ENCODE measurements at regions not wholly inside any gene's neighbourhood (a gene's known extent, or its start where the extent isn't known, plus 50 kb on each side); places are given as distances from the start of the nearest gene placed in this dataset.

DNA sequence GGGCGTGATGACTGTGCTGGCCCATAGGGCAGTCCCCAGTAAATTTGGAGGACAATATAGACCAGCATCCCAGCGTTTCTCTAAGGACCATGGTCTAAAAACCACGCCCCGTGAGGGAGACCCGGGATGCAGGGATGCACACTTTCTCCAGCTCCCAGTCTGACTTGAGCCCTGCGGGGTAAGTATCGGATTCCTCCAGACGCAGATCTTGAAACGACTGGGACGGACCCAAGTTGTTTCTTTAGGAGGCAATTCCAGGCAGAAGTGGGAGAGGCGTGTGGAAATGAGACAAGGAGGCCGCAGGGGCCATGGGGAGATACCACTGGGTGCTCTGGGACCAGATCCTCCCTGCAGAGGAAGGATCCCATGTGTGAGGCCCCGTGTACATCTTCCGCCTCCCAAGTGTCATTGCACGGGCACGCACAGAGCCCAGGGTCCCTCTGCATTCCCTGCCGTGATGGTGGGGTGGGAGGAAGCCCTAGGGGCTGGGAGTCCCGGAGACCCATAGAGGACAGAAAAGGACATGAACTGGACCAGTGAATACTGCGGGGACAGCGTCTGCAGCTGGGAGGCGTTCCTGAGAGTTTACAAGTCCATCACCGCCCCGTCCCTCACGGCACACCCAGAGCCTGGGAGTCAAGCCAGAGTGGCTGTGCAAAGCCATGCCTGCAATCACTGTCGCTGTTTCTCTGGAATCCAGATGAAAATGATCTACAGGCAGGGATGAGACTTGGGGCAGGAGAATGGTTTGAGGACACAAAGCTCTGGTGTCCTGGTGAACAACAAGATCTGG lies 522.9 kb downstream of the CDH26 start:
- no peaks in the 10 kb centered on the region for H3K27me3 ChIP-seq
- H3K36me3 ChIP-seq: no peaks in the 10 kb centered on the region
- no peaks in the 10 kb centered on the region for H3K9me3 ChIP-seq
- TF ChIP-seq, protein P1, sequence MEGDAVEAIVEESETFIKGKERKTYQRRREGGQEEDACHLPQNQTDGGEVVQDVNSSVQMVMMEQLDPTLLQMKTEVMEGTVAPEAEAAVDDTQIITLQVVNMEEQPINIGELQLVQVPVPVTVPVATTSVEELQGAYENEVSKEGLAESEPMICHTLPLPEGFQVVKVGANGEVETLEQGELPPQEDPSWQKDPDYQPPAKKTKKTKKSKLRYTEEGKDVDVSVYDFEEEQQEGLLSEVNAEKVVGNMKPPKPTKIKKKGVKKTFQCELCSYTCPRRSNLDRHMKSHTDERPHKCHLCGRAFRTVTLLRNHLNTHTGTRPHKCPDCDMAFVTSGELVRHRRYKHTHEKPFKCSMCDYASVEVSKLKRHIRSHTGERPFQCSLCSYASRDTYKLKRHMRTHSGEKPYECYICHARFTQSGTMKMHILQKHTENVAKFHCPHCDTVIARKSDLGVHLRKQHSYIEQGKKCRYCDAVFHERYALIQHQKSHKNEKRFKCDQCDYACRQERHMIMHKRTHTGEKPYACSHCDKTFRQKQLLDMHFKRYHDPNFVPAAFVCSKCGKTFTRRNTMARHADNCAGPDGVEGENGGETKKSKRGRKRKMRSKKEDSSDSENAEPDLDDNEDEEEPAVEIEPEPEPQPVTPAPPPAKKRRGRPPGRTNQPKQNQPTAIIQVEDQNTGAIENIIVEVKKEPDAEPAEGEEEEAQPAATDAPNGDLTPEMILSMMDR (IDR thresholded peaks at IDR 0.05; ENCODE audit: low read depth, low read length): no peak
- no peak overlapping the region for H3K4me3 ChIP-seq (ENCODE audit: low read depth, low read length)
- no peak for DNase-seq
- H3K4me1 ChIP-seq: no peaks in the 10 kb centered on the region

DNA sequence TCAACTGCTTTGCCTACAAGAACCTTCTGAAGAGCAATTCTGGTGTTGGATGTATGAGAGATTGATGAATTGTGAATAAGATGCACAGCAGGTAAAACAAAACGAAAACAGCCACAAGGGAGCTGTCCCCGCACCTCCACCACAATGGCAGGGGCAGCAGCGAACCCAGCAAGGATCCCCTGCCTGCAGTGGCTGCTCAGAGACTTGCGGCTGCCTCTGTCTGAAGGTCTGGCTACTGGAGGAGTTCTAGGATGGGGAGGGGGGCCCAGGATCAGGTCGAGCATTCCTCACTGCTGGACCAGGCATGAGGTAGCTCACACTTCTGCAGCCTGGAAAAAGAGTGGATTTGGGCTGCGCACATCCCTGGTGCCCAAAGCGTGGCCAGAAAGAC lies 523.5 kb downstream of the CDH26 start:
- TF ChIP-seq, protein P1 (IDR thresholded peaks at IDR 0.05; ENCODE audit: low read depth, low read length): no peak
- H3K27me3 ChIP-seq: no peaks in the 10 kb centered on the region

DNA sequence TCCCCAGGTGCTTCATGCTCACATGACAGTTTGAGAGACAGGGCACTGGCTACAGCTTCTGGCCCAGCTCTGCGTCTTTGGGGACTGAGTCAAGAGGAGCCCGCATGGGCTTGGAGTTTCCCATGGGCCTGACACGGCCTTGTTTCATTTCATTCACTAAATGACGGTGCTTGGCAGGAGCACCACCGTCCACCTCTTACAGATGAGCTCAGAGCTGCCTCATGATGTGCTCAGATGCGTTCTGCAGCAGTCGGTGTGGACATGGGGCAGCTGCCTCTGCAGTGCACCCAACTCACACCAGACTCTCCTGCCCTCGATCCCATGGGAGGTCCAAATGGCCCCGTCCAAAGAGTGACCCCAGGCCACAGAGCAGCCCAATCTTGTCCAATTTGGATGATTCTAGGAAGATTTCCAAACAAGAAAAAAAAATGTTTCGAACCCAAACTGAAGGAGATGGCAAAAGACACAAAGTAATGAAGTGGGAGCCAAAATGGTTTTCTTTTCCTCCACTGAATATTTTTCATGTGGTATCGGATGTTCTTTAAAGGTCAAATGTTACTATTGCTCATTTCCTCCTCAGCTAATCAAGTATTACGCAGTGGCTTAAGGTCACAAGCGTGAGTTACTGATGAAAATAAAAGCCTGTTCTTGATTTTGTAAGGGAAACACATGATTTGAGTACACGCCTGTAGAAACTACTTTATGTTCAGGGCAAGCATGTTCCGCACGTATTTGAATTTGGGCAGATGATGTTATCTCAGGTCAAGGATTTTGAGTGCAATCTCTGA lies 524.2 kb downstream of the CDH26 start:
- TF ChIP-seq, protein P1 (IDR thresholded peaks at IDR 0.05; ENCODE audit: low read depth, low read length): no peak
- Histone ChIP-seq H3K36me3 (no peaks in the 10 kb centered on the region), H3K27me3 (no peaks in the 10 kb centered on the region), H3K9me3 (no peaks in the 10 kb centered on the region), H3K4me1 (no peaks in the 10 kb centered on the region), H3K4me3 (ENCODE audit: low read depth, low read length) (no peak overlapping the region)
- DNase-seq: no peak

More for the DNA sequence above, 523.5 kb downstream of the CDH26 start:
- no peaks in the 10 kb centered on the region for H3K36me3 ChIP-seq
- H3K9me3 ChIP-seq: no peaks in the 10 kb centered on the region
- no peak for DNase-seq
- H3K4me3 ChIP-seq (ENCODE audit: low read depth, low read length): no peak overlapping the region
- H3K4me1 ChIP-seq: no peaks in the 10 kb centered on the region

DNA sequence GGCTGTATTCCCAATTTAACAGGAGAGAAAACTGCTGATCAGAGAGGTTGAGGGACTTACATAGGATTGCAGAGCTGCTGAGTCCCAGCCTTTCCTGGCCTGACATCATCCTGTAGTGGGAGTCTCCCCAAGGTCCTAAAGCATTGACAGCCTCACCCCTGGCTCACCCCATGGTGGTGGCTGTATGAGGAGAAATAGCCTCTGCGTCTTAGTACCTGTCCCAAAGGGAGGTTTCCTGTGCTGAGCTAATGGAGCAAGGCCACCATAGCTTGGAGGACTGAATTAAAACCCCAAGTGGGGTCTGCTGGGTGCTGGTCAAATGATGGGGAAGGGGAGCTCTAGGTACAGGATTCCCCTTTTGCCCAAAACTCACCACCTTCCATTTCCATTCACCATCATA lies 525.1 kb downstream of the CDH26 start:
- DNase-seq: no peak
- H3K27me3 ChIP-seq: no peaks in the 10 kb centered on the region

DNA sequence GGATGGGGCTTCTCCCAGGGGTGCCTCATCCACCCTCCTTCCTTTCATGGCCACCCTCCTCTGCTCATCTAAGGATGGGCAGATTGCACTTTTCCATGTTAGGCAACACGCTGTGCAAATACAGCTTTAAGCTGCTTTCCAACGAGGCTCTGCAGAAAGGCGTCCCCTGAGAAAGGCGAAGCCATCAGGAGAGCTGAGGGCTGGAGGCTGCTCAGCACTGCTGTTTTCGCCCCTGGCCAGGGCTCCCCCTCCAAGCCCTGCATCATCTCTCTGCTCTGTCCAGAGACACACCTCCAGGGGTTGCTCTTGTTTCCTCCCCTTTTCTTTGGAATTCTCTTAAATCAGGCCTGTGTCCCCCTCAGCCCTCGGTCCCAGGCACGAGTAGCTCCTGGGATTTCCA lies 526.1 kb downstream of the CDH26 start:
- no peaks in the 10 kb centered on the region for H3K27me3 ChIP-seq
- H3K4me3 ChIP-seq (ENCODE audit: low read depth, low read length): no peak overlapping the region
- no peak for DNase-seq
- TF ChIP-seq, protein P1 (IDR thresholded peaks at IDR 0.05; ENCODE audit: low read depth, low read length): no peak
- no peaks in the 10 kb centered on the region for H3K4me1 ChIP-seq
- no peaks in the 10 kb centered on the region for H3K36me3 ChIP-seq
- H3K9me3 ChIP-seq: no peaks in the 10 kb centered on the region

More for the DNA sequence above, 525.1 kb downstream of the CDH26 start:
- H3K9me3 ChIP-seq: no peaks in the 10 kb centered on the region
- TF ChIP-seq, protein P1 (IDR thresholded peaks at IDR 0.05; ENCODE audit: low read depth, low read length): no peak
- H3K36me3 ChIP-seq: no peaks in the 10 kb centered on the region
- no peak overlapping the region for H3K4me3 ChIP-seq (ENCODE audit: low read depth, low read length)
- no peaks in the 10 kb centered on the region for H3K4me1 ChIP-seq
